ENCODE measurements at regions not wholly inside any gene's neighbourhood (a gene's known extent, or its start where the extent isn't known, plus 50 kb on each side); places are given as distances from the start of the nearest gene placed in this dataset.

GRCh38 chr1:218525451-218526197, 180.5 kb downstream of the TGFB2 start:
- no peaks in the 10 kb centered on the region for H3K27me3 ChIP-seq (ENCODE audit: control insufficient read depth in 1 of 2, insufficient read depth in 2 of 2, low read length in 2 of 2)
- no peak overlapping the region for H3K9ac ChIP-seq (ENCODE audit: low read length in 2 of 2)
- H3K27ac ChIP-seq (ENCODE audit: low read length): no peak overlapping the region
- H3K9me3 ChIP-seq (ENCODE audit: control insufficient read depth in 2 of 2, low read length in 2 of 2): no peaks in the 10 kb centered on the region
- H3K4me1 ChIP-seq (ENCODE audit: control insufficient read depth, insufficient read depth, low read length): no peaks in the 10 kb centered on the region
- H3K36me3 ChIP-seq (ENCODE audit: control insufficient read depth in 2 of 2, insufficient read depth in 2 of 2, low read length in 2 of 2): no peaks in the 10 kb centered on the region
- H3K4me3 ChIP-seq (ENCODE audit: low read length in 2 of 2): no peak overlapping the region

GRCh38 chr1:218526198-218526580, 181.1 kb downstream of the TGFB2 start:
- no peak overlapping the region for H3K4me3 ChIP-seq (ENCODE audit: low read length in 2 of 2)
- no peak overlapping the region for H3K27ac ChIP-seq (ENCODE audit: low read length)
- no peaks in the 10 kb centered on the region for H3K4me1 ChIP-seq (ENCODE audit: control insufficient read depth, insufficient read depth, low read length)
- H3K9me3 ChIP-seq (ENCODE audit: control insufficient read depth in 2 of 2, low read length in 2 of 2): no peaks in the 10 kb centered on the region
- H3K9ac ChIP-seq (ENCODE audit: low read length in 2 of 2): no peak overlapping the region
- H3K36me3 ChIP-seq (ENCODE audit: control insufficient read depth in 2 of 2, insufficient read depth in 2 of 2, low read length in 2 of 2): no peaks in the 10 kb centered on the region
- no peaks in the 10 kb centered on the region for H3K27me3 ChIP-seq (ENCODE audit: control insufficient read depth in 1 of 2, insufficient read depth in 2 of 2, low read length in 2 of 2)

GRCh38 chr1:218527737-218528136, 182.6 kb downstream of the TGFB2 start:
- Histone ChIP-seq H3K36me3 (ENCODE audit: control insufficient read depth in 2 of 2, insufficient read depth in 2 of 2, low read length in 2 of 2) (no peaks in the 10 kb centered on the region), H3K27ac (ENCODE audit: low read length) (no peak overlapping the region), H3K9me3 (ENCODE audit: control insufficient read depth in 2 of 2, low read length in 2 of 2) (no peaks in the 10 kb centered on the region), H3K9ac (ENCODE audit: low read length in 2 of 2) (no peak overlapping the region), H3K4me1 (ENCODE audit: control insufficient read depth, insufficient read depth, low read length) (no peaks in the 10 kb centered on the region), H3K4me3 (ENCODE audit: low read length in 2 of 2) (no peak overlapping the region), H3K27me3 (ENCODE audit: control insufficient read depth in 1 of 2, insufficient read depth in 2 of 2, low read length in 2 of 2) (no peaks in the 10 kb centered on the region)

- Histone ChIP-seq H3K9me3 (ENCODE audit: control insufficient read depth in 2 of 2, low read length in 2 of 2) (peaks cover 0 to 7% of the 10 kb centered on the region in 2 donors), H3K36me3 (ENCODE audit: control insufficient read depth in 2 of 2, insufficient read depth in 2 of 2, low read length in 2 of 2) (no peaks in the 10 kb centered on the region), H3K9ac (ENCODE audit: low read length in 2 of 2) (no peak overlapping the region), H3K27ac (ENCODE audit: low read length) (no peak overlapping the region), H3K4me1 (ENCODE audit: control insufficient read depth, insufficient read depth, low read length) (no peaks in the 10 kb centered on the region), H3K4me3 (ENCODE audit: low read length in 2 of 2) (no peak overlapping the region), H3K27me3 (ENCODE audit: control insufficient read depth in 1 of 2, insufficient read depth in 2 of 2, low read length in 2 of 2) (no peaks in the 10 kb centered on the region)
Observed at GRCh38 chr1:218529646-218530300, 184.6 kb downstream of the TGFB2 start.

- no peak overlapping the region for H3K27ac ChIP-seq (ENCODE audit: low read length)
- no peaks in the 10 kb centered on the region for H3K4me1 ChIP-seq (ENCODE audit: control insufficient read depth, insufficient read depth, low read length)
- H3K9me3 ChIP-seq (ENCODE audit: control insufficient read depth in 2 of 2, low read length in 2 of 2): peaks cover 0 to 7% of the 10 kb centered on the region in 2 donors
- H3K27me3 ChIP-seq (ENCODE audit: control insufficient read depth in 1 of 2, insufficient read depth in 2 of 2, low read length in 2 of 2): no peaks in the 10 kb centered on the region
- H3K4me3 ChIP-seq (ENCODE audit: low read length in 2 of 2): no peak overlapping the region
- no peak overlapping the region for H3K9ac ChIP-seq (ENCODE audit: low read length in 2 of 2)
- H3K36me3 ChIP-seq (ENCODE audit: control insufficient read depth in 2 of 2, insufficient read depth in 2 of 2, low read length in 2 of 2): no peaks in the 10 kb centered on the region
Observed at GRCh38 chr1:218531936-218532335, 186.8 kb downstream of the TGFB2 start.

GRCh38 chr1:218536296-218536986, 191.3 kb downstream of the TGFB2 start:
- Histone ChIP-seq H3K4me1 (ENCODE audit: control insufficient read depth, insufficient read depth, low read length) (no peaks in the 10 kb centered on the region), H3K9me3 (ENCODE audit: control insufficient read depth in 2 of 2, low read length in 2 of 2) (peaks cover 0 to 7% of the 10 kb centered on the region in 2 donors), H3K27ac (ENCODE audit: low read length) (no peak overlapping the region), H3K36me3 (ENCODE audit: control insufficient read depth in 2 of 2, insufficient read depth in 2 of 2, low read length in 2 of 2) (no peaks in the 10 kb centered on the region), H3K4me3 (ENCODE audit: low read length in 2 of 2) (no peak overlapping the region), H3K27me3 (ENCODE audit: control insufficient read depth in 1 of 2, insufficient read depth in 2 of 2, low read length in 2 of 2) (no peaks in the 10 kb centered on the region), H3K9ac (ENCODE audit: low read length in 2 of 2) (no peak overlapping the region)

- H3K27me3 ChIP-seq (ENCODE audit: control insufficient read depth in 1 of 2, insufficient read depth in 2 of 2, low read length in 2 of 2): no peaks in the 10 kb centered on the region
- no peak overlapping the region for H3K27ac ChIP-seq (ENCODE audit: low read length)
- H3K36me3 ChIP-seq (ENCODE audit: control insufficient read depth in 2 of 2, insufficient read depth in 2 of 2, low read length in 2 of 2): no peaks in the 10 kb centered on the region
- no peaks in the 10 kb centered on the region for H3K4me1 ChIP-seq (ENCODE audit: control insufficient read depth, insufficient read depth, low read length)
- no peak overlapping the region for H3K4me3 ChIP-seq (ENCODE audit: low read length in 2 of 2)
- H3K9me3 ChIP-seq (ENCODE audit: control insufficient read depth in 2 of 2, low read length in 2 of 2): peaks cover 0 to 7% of the 10 kb centered on the region in 2 donors
- no peak overlapping the region for H3K9ac ChIP-seq (ENCODE audit: low read length in 2 of 2)
Observed at GRCh38 chr1:218537122-218537913, 192.2 kb downstream of the TGFB2 start.

- no peak overlapping the region for H3K4me3 ChIP-seq (ENCODE audit: low read length in 2 of 2)
- H3K36me3 ChIP-seq (ENCODE audit: control insufficient read depth in 2 of 2, insufficient read depth in 2 of 2, low read length in 2 of 2): no peaks in the 10 kb centered on the region
- no peak overlapping the region for H3K9ac ChIP-seq (ENCODE audit: low read length in 2 of 2)
- H3K27ac ChIP-seq (ENCODE audit: low read length): no peak overlapping the region
- no peaks in the 10 kb centered on the region for H3K27me3 ChIP-seq (ENCODE audit: control insufficient read depth in 1 of 2, insufficient read depth in 2 of 2, low read length in 2 of 2)
- H3K9me3 ChIP-seq (ENCODE audit: control insufficient read depth in 2 of 2, low read length in 2 of 2): peaks cover 0 to 7% of the 10 kb centered on the region in 2 donors
- H3K4me1 ChIP-seq (ENCODE audit: control insufficient read depth, insufficient read depth, low read length): no peaks in the 10 kb centered on the region
Observed at GRCh38 chr1:218538341-218538740, 193.2 kb downstream of the TGFB2 start.

- Histone ChIP-seq H3K27me3 (ENCODE audit: control insufficient read depth in 1 of 2, insufficient read depth in 2 of 2, low read length in 2 of 2) (no peaks in the 10 kb centered on the region), H3K36me3 (ENCODE audit: control insufficient read depth in 2 of 2, insufficient read depth in 2 of 2, low read length in 2 of 2) (no peaks in the 10 kb centered on the region), H3K27ac (ENCODE audit: low read length) (no peak overlapping the region), H3K9ac (ENCODE audit: low read length in 2 of 2) (no peak overlapping the region), H3K4me1 (ENCODE audit: control insufficient read depth, insufficient read depth, low read length) (no peaks in the 10 kb centered on the region), H3K9me3 (ENCODE audit: control insufficient read depth in 2 of 2, low read length in 2 of 2) (no peaks in the 10 kb centered on the region), H3K4me3 (ENCODE audit: low read length in 2 of 2) (no peak overlapping the region)
Observed at GRCh38 chr1:218546314-218546713, 201.2 kb downstream of the TGFB2 start.

- Histone ChIP-seq H3K36me3 (ENCODE audit: control insufficient read depth in 2 of 2, insufficient read depth in 2 of 2, low read length in 2 of 2) (no peaks in the 10 kb centered on the region), H3K4me1 (ENCODE audit: control insufficient read depth, insufficient read depth, low read length) (no peaks in the 10 kb centered on the region), H3K9me3 (ENCODE audit: control insufficient read depth in 2 of 2, low read length in 2 of 2) (no peaks in the 10 kb centered on the region), H3K27me3 (ENCODE audit: control insufficient read depth in 1 of 2, insufficient read depth in 2 of 2, low read length in 2 of 2) (no peaks in the 10 kb centered on the region), H3K9ac (ENCODE audit: low read length in 2 of 2) (no peak overlapping the region), H3K27ac (ENCODE audit: low read length) (no peak overlapping the region), H3K4me3 (ENCODE audit: low read length in 2 of 2) (no peak overlapping the region)
Observed at GRCh38 chr1:218547957-218548730, 203.0 kb downstream of the TGFB2 start.

Measured in stomach smooth muscle (tissue), 2 donors.